ENCODE measurements at regions not wholly inside any gene's neighbourhood (a gene's known extent, or its start where the extent isn't known, plus 50 kb on each side); places are given as distances from the start of the nearest gene placed in this dataset.

- TF ChIP-seq SUZ12 (IDR thresholded peaks at IDR 0.05; ENCODE audit: extremely low read depth, insufficient read depth, insufficient read length) (no peak), YY1 (IDR thresholded peaks at IDR 0.05; ENCODE audit: insufficient read depth, insufficient read length) (no peak), ZNF274 (IDR thresholded peaks at IDR 0.05; ENCODE audit: low read depth, low read length) (no peak)
These were observed 381.6 kb downstream of the NYAP2 start for GRCh38 chr2:225781145-225781544.
